ENCODE measurements at regions not wholly inside any gene's neighbourhood (a gene's known extent, or its start where the extent isn't known, plus 50 kb on each side); places are given as distances from the start of the nearest gene placed in this dataset.

GRCh38 chr6:144870782-144871181 lies 585.6 kb downstream of the UTRN start:
- TF ChIP-seq POLR2A (IDR thresholded peaks at IDR 0.05; ENCODE audit: low read length) (no peak), GATA1 (IDR thresholded peaks at IDR 0.05; ENCODE audit: low read depth, low read length) (no peak)
